ENCODE measurements at regions not wholly inside any gene's neighbourhood (a gene's known extent, or its start where the extent isn't known, plus 50 kb on each side); places are given as distances from the start of the nearest gene placed in this dataset.
"Not testable (repeated sequence)": the region's sequence is repeated elsewhere in the genome, so short reads cannot be mapped to it uniquely, and the experiment has no call there.

DNA sequence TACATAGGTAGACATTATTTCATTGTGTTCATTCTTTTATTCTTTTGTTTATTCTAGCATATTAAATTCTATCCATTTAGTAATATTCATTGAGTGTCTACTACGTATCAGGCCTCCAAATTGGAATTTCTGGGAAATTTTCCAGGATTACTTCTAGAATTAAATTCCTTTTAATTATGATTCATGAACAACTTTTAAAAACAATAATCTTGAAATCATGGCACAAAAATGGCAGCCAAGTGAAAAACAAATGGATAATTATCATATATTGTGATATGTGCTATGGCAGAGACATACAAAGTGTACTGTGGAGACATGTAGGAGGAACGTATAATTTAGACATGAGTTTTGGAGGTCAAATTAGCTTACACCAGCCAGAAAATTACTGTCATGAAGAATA, 868.5 kb downstream of the FAT4 start:
- no peak for DNase-seq (ENCODE audit: low read depth in 1 of 2, low spot score in 1 of 2)
- H3K4me3 ChIP-seq (replicated peaks; ENCODE audit: insufficient read depth, low read length) = no peak overlapping the region
- H3K27me3 ChIP-seq (ENCODE audit: insufficient read depth, poor library complexity, severe bottlenecking) = no peaks in the 10 kb centered on the region
- H3K27ac ChIP-seq (replicated peaks) = no peak overlapping the region
- TF ChIP-seq GABPA (IDR thresholded peaks at IDR 0.05; ENCODE audit: low read depth) (no peak), SPI1 (IDR thresholded peaks at IDR 0.05; ENCODE audit: borderline replicate concordance, low read depth) (no peak), POLR2AphosphoS5 (IDR thresholded peaks at IDR 0.05; ENCODE audit: low read depth) (no peak)
- TF ChIP-seq, protein P1, sequence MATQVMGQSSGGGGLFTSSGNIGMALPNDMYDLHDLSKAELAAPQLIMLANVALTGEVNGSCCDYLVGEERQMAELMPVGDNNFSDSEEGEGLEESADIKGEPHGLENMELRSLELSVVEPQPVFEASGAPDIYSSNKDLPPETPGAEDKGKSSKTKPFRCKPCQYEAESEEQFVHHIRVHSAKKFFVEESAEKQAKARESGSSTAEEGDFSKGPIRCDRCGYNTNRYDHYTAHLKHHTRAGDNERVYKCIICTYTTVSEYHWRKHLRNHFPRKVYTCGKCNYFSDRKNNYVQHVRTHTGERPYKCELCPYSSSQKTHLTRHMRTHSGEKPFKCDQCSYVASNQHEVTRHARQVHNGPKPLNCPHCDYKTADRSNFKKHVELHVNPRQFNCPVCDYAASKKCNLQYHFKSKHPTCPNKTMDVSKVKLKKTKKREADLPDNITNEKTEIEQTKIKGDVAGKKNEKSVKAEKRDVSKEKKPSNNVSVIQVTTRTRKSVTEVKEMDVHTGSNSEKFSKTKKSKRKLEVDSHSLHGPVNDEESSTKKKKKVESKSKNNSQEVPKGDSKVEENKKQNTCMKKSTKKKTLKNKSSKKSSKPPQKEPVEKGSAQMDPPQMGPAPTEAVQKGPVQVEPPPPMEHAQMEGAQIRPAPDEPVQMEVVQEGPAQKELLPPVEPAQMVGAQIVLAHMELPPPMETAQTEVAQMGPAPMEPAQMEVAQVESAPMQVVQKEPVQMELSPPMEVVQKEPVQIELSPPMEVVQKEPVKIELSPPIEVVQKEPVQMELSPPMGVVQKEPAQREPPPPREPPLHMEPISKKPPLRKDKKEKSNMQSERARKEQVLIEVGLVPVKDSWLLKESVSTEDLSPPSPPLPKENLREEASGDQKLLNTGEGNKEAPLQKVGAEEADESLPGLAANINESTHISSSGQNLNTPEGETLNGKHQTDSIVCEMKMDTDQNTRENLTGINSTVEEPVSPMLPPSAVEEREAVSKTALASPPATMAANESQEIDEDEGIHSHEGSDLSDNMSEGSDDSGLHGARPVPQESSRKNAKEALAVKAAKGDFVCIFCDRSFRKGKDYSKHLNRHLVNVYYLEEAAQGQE (IDR thresholded peaks at IDR 0.05; ENCODE audit: insufficient replicate concordance, low read depth) = no peak
- TF ChIP-seq, protein P2, sequence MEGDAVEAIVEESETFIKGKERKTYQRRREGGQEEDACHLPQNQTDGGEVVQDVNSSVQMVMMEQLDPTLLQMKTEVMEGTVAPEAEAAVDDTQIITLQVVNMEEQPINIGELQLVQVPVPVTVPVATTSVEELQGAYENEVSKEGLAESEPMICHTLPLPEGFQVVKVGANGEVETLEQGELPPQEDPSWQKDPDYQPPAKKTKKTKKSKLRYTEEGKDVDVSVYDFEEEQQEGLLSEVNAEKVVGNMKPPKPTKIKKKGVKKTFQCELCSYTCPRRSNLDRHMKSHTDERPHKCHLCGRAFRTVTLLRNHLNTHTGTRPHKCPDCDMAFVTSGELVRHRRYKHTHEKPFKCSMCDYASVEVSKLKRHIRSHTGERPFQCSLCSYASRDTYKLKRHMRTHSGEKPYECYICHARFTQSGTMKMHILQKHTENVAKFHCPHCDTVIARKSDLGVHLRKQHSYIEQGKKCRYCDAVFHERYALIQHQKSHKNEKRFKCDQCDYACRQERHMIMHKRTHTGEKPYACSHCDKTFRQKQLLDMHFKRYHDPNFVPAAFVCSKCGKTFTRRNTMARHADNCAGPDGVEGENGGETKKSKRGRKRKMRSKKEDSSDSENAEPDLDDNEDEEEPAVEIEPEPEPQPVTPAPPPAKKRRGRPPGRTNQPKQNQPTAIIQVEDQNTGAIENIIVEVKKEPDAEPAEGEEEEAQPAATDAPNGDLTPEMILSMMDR (IDR thresholded peaks at IDR 0.05; ENCODE audit: insufficient read depth, low read length) = no peak

DNA sequence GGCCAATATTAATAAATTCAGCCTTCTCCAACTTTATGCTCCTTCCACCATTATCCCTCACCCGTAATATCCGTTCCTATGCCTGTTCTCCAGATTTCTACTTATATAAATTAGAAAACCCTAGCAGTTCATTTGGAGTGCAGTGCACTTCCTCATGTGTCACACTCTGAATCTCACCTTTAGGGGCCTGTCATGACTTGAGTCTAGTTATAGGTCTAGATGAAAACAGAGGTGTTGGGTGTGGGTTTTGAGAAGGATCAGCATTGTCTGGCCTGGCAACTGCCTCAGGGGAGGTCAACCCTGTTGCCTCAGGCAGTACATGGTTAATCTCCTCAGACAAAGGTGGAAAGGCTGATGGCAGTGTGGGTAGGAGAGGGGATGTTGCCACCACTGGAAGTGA, 876.8 kb downstream of the FAT4 start:
- no peak for TF ChIP-seq GABPA (IDR thresholded peaks at IDR 0.05; ENCODE audit: low read depth)
- TF ChIP-seq, protein P1 (IDR thresholded peaks at IDR 0.05; ENCODE audit: insufficient replicate concordance, low read depth) = no peak
- no peak for TF ChIP-seq SPI1 (IDR thresholded peaks at IDR 0.05; ENCODE audit: borderline replicate concordance, low read depth)
- TF ChIP-seq, protein P2 (IDR thresholded peaks at IDR 0.05; ENCODE audit: insufficient read depth, low read length) = no peak
- TF ChIP-seq POLR2AphosphoS5 (IDR thresholded peaks at IDR 0.05; ENCODE audit: low read depth) = no peak
- no peak for DNase-seq (ENCODE audit: low read depth in 1 of 2, low spot score in 1 of 2)
- H3K27me3 ChIP-seq (ENCODE audit: insufficient read depth, poor library complexity, severe bottlenecking) = no peaks in the 10 kb centered on the region
- H3K27ac ChIP-seq (replicated peaks) = no peak overlapping the region
- no peak overlapping the region for H3K4me3 ChIP-seq (replicated peaks; ENCODE audit: insufficient read depth, low read length)

DNA sequence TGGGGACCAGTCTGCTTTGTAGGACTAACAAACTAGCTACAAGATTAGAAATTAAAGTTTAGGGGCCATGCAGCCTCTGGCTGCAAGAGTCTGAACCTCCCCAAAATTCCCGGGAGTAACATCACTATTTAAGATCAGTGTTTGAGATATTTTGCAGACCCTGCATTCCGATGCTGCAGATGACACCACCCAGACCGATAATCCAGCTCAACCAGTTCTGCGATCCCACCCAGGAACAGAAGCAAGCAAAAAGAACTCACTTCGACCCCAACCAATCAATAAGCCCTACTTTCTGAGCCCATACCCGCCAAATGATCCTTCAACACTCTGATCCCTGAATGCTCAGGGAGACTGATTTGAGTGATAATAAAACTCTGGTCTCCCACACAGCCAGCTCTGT, 877.8 kb downstream of the FAT4 start:
- H3K4me3 ChIP-seq (replicated peaks; ENCODE audit: insufficient read depth, low read length) = no peak overlapping the region
- no peaks in the 10 kb centered on the region for H3K27me3 ChIP-seq (ENCODE audit: insufficient read depth, poor library complexity, severe bottlenecking)
- TF ChIP-seq, protein P2 (IDR thresholded peaks at IDR 0.05; ENCODE audit: insufficient read depth, low read length) = no peak
- TF ChIP-seq, protein P1 (IDR thresholded peaks at IDR 0.05; ENCODE audit: insufficient replicate concordance, low read depth) = no peak
- TF ChIP-seq POLR2AphosphoS5 (IDR thresholded peaks at IDR 0.05; ENCODE audit: low read depth) = no peak
- TF ChIP-seq GABPA (IDR thresholded peaks at IDR 0.05; ENCODE audit: low read depth) = no peak
- no peak for TF ChIP-seq SPI1 (IDR thresholded peaks at IDR 0.05; ENCODE audit: borderline replicate concordance, low read depth)
- no peak for DNase-seq (ENCODE audit: low read depth in 1 of 2, low spot score in 1 of 2)
- no peak overlapping the region for H3K27ac ChIP-seq (replicated peaks)

DNA sequence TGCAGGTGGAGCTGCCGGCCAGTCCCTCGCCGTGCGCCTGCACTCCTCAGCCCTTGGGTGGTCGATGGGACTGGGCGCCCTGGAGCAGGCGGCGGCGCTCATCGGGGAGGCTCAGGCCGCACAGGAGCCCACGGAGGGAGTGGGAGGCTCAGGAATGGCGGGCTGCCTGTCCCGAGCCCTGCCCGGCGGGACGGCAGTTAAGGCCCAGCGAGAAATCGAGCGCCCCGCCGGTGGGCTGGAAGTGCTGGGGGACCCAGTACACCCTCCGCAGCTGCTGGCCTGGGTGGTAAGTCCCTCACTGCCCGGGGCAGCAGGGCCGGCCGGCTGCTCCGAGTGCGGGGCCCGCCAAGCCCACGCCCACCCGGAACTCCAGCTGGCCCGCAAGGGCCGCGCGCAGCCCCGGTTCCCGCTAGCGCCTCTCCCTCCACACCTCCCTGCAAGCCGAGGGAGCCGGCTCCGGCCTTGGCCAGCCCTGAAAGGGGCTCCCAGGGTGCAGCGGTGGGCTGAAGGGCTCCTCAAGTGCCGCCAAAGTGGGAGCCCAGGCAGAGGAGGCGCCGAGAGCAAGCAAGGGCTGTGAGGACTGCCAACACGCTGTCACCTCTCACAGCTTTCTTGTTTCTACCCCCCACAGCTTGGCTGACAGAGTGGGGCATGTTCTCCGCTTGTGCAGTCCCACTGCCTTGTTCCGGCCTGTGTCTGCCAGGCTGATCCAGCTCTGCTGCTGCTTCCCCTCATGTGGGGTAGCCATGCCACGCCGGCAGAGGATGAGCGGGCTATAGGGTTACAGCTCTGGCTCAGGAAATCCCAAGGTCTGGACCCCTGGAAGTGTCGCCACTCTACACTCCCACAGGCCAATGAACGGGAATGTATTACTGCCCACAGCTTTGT, 886.7 kb downstream of the FAT4 start:
- not testable (repeated sequence) for DNase-seq (ENCODE audit: low read depth in 1 of 2, low spot score in 1 of 2); H3K27ac ChIP-seq (replicated peaks); H3K27me3 ChIP-seq (ENCODE audit: insufficient read depth, poor library complexity, severe bottlenecking); H3K4me3 ChIP-seq (replicated peaks; ENCODE audit: insufficient read depth, low read length)

All from HL-60 (cell line).